ENCODE measurements at regions not wholly inside any gene's neighbourhood (a gene's known extent, or its start where the extent isn't known, plus 50 kb on each side); places are given as distances from the start of the nearest gene placed in this dataset.

GRCh38 chr6:33882154-33882553 lies 78.4 kb upstream of the MLN start (continued):
- TF ChIP-seq FOXJ3 (CRISPR knock-in tag; IDR thresholded peaks at IDR 0.05; ENCODE audit: borderline replicate concordance), result no peak
- no peak for TF ChIP-seq GABPB1 (CRISPR knock-in tag; IDR thresholded peaks at IDR 0.05)
- TF ChIP-seq TCF7 (CRISPR knock-in tag; IDR thresholded peaks at IDR 0.05; ENCODE audit: low read depth), result no peak
- TF ChIP-seq, protein P1, sequence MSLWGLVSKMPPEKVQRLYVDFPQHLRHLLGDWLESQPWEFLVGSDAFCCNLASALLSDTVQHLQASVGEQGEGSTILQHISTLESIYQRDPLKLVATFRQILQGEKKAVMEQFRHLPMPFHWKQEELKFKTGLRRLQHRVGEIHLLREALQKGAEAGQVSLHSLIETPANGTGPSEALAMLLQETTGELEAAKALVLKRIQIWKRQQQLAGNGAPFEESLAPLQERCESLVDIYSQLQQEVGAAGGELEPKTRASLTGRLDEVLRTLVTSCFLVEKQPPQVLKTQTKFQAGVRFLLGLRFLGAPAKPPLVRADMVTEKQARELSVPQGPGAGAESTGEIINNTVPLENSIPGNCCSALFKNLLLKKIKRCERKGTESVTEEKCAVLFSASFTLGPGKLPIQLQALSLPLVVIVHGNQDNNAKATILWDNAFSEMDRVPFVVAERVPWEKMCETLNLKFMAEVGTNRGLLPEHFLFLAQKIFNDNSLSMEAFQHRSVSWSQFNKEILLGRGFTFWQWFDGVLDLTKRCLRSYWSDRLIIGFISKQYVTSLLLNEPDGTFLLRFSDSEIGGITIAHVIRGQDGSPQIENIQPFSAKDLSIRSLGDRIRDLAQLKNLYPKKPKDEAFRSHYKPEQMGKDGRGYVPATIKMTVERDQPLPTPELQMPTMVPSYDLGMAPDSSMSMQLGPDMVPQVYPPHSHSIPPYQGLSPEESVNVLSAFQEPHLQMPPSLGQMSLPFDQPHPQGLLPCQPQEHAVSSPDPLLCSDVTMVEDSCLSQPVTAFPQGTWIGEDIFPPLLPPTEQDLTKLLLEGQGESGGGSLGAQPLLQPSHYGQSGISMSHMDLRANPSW (CRISPR knock-in tag; conservative IDR thresholded peaks at IDR 0.05; ENCODE audit: low read depth), result no peak
- TF ChIP-seq ATF3 (CRISPR knock-in tag; conservative IDR thresholded peaks at IDR 0.05), result no peak
- no peak for TF ChIP-seq ZMAT4 (CRISPR knock-in tag; IDR thresholded peaks at IDR 0.05)
- TF ChIP-seq, protein P2, sequence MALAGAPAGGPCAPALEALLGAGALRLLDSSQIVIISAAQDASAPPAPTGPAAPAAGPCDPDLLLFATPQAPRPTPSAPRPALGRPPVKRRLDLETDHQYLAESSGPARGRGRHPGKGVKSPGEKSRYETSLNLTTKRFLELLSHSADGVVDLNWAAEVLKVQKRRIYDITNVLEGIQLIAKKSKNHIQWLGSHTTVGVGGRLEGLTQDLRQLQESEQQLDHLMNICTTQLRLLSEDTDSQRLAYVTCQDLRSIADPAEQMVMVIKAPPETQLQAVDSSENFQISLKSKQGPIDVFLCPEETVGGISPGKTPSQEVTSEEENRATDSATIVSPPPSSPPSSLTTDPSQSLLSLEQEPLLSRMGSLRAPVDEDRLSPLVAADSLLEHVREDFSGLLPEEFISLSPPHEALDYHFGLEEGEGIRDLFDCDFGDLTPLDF (CRISPR knock-in tag; IDR thresholded peaks at IDR 0.05), result no peak

DNA sequence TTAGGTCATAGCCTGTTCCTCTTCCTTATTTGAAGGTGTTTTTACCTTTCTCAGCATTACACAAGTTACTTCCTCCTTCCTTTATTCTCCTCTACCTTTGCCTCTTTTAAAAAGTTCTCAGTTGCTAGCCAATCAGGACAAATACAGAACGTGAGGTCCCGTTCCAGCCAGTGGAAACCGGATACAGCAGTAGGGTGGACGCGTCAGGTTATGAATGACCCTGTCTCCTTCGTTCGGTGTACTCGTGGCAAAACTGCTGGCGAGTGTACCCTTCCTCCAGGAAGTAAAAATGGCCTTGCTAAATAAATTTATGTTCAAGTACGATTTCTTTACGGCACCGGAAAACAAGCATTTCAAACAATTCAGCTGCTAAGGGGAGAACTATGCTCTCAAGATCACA lies 77.0 kb upstream of the MLN start:
- H3K27me3 Mint-ChIP-seq (ENCODE audit: low read depth), result no peaks in the 10 kb centered on the region; the same call in 1 of the 2 replicates
- ATAC-seq (no peak), DNase-seq (ENCODE audit: low spot score) (no peak)
- ChIA-PET POLR2A (no interaction called here), CTCF (interaction anchor here (0.8 to 1.5 kb wide), 3 partner anchors 11 to 147 kb away, joined by 3 to 4 read pairs (median 3); no protein-coding TSS in a partner anchor)
- no peak overlapping the region for H3K4me3 Mint-ChIP-seq
- H3K9me3 Mint-ChIP-seq, result no peaks in the 10 kb centered on the region
- H3K4me1 Mint-ChIP-seq, result peaks cover 22% of the 10 kb centered on the region
- peak overlapping the region; percentile 20; the same call in 1 of the 2 replicates for H3K27ac Mint-ChIP-seq
- TF ChIP-seq FOXK1 (CRISPR knock-in tag; IDR thresholded peaks at IDR 0.05) (no peak), ERG (CRISPR knock-in tag; IDR thresholded peaks at IDR 0.05) (no peak), ZNF317 (CRISPR knock-in tag; IDR thresholded peaks at IDR 0.05; ENCODE audit: borderline replicate concordance, low read depth) (no peak), CDX4 (CRISPR knock-in tag; IDR thresholded peaks at IDR 0.05; ENCODE audit: borderline replicate concordance) (no peak), OVOL2 (CRISPR knock-in tag; IDR thresholded peaks at IDR 0.05; ENCODE audit: borderline replicate concordance) (no peak), SP1 (CRISPR knock-in tag; conservative IDR thresholded peaks at IDR 0.05) (no peak), ZNF281 (CRISPR knock-in tag; IDR thresholded peaks at IDR 0.05) (no peak), SMAD3 (CRISPR knock-in tag; IDR thresholded peaks at IDR 0.05; ENCODE audit: borderline replicate concordance) (no peak), USF1 (CRISPR knock-in tag; IDR thresholded peaks at IDR 0.05) (no peak), CREB1 (CRISPR knock-in tag; IDR thresholded peaks at IDR 0.05) (no peak)
- H3K36me3 Mint-ChIP-seq, result no peaks in the 10 kb centered on the region
